Progenitor cell of endocrine pancreas (in vitro differentiated cells): ENCODE measurements at regions not wholly inside any gene's neighbourhood (a gene's known extent, or its start where the extent isn't known, plus 50 kb on each side); places are given as distances from the start of the nearest gene placed in this dataset.

Source experiments
- DNase-seq: peaks from one replicate; pipeline ENCODE4 v3.0.0; 2021; ENCODE audit warnings: low spot score; ENCODE audit not compliant: unreplicated experiment
- H3K27ac Mint-ChIP-seq: 2 replicates; pipeline ENCODE4 v1.8.0; 2021; ENCODE audit warnings: mild to moderate bottlenecking, moderate library complexity, mixed read lengths
- H3K27me3 Mint-ChIP-seq: 2 replicates; pipeline ENCODE4 v1.8.0; 2021; ENCODE audit warnings: mixed read lengths
- H3K36me3 Mint-ChIP-seq: 2 replicates; pipeline ENCODE4 v1.8.0; 2022; ENCODE audit warnings: mixed read lengths; ENCODE audit not compliant: insufficient read depth
- H3K4me1 Mint-ChIP-seq: 2 replicates; pipeline ENCODE4 v1.8.0; 2021; ENCODE audit warnings: low read depth, mixed read lengths
- H3K4me3 Mint-ChIP-seq: 2 replicates; pipeline ENCODE4 v1.8.0; 2021; ENCODE audit warnings: low read depth, mild to moderate bottlenecking, moderate library complexity, mixed read lengths
- H3K9me3 Mint-ChIP-seq: 2 replicates; pipeline ENCODE4 v1.8.0; 2021; ENCODE audit warnings: low read depth, mixed read lengths
- TF ChIP-seq, protein P1 (sequence below): fragments of 200-600 bp; sonication (generic); IDR thresholded peaks from one replicate; pipeline ENCODE4 v1.5.0; 2021; ENCODE audit warnings: antibody characterized with exemption, mild to moderate bottlenecking; ENCODE audit not compliant: unreplicated experiment

DNA sequence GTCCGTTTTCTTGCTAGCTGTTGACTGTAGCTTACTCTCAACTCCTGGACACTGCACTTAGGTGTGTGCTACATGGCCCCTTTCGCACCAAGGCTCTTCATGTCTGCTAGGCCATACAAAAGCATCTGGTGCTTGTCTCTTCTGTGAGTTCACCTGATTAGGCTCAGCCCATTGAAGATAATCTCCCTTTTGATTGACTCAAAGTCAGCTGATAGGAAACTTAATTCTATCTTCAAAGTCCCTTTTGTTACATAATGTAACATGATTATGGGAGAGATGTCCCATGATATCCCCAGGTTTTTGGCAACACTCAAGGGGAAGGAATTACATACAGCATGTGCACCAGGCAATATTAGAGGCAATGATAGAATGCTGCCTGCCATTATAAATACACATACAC, 263.0 kb upstream of the JAG1 start:
- TF ChIP-seq, protein P1, sequence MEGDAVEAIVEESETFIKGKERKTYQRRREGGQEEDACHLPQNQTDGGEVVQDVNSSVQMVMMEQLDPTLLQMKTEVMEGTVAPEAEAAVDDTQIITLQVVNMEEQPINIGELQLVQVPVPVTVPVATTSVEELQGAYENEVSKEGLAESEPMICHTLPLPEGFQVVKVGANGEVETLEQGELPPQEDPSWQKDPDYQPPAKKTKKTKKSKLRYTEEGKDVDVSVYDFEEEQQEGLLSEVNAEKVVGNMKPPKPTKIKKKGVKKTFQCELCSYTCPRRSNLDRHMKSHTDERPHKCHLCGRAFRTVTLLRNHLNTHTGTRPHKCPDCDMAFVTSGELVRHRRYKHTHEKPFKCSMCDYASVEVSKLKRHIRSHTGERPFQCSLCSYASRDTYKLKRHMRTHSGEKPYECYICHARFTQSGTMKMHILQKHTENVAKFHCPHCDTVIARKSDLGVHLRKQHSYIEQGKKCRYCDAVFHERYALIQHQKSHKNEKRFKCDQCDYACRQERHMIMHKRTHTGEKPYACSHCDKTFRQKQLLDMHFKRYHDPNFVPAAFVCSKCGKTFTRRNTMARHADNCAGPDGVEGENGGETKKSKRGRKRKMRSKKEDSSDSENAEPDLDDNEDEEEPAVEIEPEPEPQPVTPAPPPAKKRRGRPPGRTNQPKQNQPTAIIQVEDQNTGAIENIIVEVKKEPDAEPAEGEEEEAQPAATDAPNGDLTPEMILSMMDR: no peak
- Mint-ChIP-seq H3K4me3 (no peak overlapping the region), H3K27me3 (no peaks in the 10 kb centered on the region), H3K9me3 (peaks cover 6% of the 10 kb centered on the region), H3K27ac (no peak overlapping the region), H3K4me1 (peaks cover 4% of the 10 kb centered on the region), H3K36me3 (no peaks in the 10 kb centered on the region)
- no peak for DNase-seq

DNA sequence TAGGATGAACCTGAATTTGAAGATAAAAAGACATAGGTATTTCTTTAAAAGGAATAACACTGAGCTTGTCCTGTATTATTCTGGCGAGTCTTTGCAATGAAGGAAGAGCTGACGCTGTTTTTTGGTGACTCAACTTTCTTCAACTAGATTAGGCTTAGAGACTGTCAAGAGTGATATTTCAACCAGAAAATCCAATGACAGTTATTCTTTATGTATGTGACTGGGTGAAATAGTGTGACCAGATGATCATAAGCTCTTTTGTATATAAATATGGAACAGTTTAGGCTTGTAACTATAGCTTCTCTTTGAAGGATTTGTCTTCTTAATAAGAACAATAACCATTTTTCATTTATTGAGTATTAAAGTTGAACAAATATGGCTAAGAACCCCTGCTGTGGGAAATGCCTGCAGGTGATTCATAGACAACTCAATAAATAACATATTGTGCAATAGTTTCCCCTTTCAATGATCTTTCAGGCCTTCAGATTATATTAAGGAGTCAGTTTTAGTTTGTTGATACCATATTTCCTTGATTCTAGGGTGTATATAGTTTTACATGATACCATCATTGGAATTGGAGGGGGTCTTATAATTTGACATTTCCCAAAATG, 265.6 kb upstream of the JAG1 start:
- Mint-ChIP-seq H3K27ac (no peak overlapping the region), H3K27me3 (no peaks in the 10 kb centered on the region), H3K4me1 (peaks cover 7% of the 10 kb centered on the region), H3K36me3 (no peaks in the 10 kb centered on the region), H3K9me3 (peaks cover 8% of the 10 kb centered on the region), H3K4me3 (no peak overlapping the region)
- no peak for DNase-seq
- TF ChIP-seq, protein P1: no peak

DNA sequence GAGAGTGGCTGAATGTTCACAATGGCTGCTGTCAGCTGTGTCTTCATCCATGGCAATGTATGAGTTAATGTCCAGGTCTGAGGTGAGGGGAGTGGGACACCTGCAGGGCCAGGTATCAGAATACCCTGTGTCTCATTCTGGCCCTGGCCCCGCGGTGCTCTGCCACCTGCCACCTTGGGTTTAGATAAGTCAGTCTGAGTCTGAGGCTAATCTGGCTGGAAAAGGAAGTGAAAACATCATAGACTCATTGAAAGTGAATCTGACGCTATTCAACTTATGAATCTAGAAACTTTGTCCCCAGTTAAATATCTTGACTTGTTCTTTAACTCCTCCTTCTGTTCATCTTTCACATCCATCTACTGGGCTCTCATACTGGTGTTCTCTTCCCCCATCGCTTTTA, 267.1 kb upstream of the JAG1 start:
- Mint-ChIP-seq H3K4me1 (peaks cover 2% of the 10 kb centered on the region), H3K4me3 (no peak overlapping the region), H3K9me3 (peaks cover 3% of the 10 kb centered on the region), H3K27me3 (no peaks in the 10 kb centered on the region), H3K27ac (no peak overlapping the region), H3K36me3 (no peaks in the 10 kb centered on the region)
- DNase-seq: no peak
- TF ChIP-seq, protein P1: no peak

DNA sequence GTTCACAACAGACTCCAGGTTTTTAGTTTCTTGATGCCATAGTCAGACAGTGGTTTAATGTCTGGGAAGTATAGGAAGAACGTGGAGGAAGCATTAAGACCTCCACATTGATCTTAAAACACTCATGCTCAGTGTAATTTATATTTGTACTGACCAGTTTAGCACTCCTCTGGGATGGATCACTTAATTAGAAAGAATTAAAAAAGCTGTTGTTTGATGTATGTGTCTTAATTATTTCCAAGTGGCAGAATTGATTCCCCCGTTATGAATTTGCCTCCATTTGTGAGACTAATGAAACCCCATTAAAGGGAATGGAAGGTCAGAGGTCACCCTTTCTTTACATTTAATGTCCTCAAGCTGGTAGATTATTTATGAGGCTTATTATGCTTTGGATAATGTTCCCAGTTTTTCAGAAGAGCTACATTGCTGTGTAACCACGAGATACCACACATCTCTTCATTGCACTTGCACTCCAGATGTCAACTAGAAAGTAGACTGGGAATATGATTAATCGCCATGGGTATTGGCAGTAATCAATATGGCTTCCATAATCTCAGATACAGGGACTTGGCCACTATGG, 270.0 kb upstream of the JAG1 start:
- TF ChIP-seq, protein P1: no peak
- H3K4me1 Mint-ChIP-seq: peaks cover 3% of the 10 kb centered on the region
- no peaks in the 10 kb centered on the region for H3K27me3 Mint-ChIP-seq
- H3K36me3 Mint-ChIP-seq: no peaks in the 10 kb centered on the region
- H3K4me3 Mint-ChIP-seq: no peak overlapping the region
- H3K9me3 Mint-ChIP-seq: peaks cover 7% of the 10 kb centered on the region
- no peak for DNase-seq
- no peak overlapping the region for H3K27ac Mint-ChIP-seq

DNA sequence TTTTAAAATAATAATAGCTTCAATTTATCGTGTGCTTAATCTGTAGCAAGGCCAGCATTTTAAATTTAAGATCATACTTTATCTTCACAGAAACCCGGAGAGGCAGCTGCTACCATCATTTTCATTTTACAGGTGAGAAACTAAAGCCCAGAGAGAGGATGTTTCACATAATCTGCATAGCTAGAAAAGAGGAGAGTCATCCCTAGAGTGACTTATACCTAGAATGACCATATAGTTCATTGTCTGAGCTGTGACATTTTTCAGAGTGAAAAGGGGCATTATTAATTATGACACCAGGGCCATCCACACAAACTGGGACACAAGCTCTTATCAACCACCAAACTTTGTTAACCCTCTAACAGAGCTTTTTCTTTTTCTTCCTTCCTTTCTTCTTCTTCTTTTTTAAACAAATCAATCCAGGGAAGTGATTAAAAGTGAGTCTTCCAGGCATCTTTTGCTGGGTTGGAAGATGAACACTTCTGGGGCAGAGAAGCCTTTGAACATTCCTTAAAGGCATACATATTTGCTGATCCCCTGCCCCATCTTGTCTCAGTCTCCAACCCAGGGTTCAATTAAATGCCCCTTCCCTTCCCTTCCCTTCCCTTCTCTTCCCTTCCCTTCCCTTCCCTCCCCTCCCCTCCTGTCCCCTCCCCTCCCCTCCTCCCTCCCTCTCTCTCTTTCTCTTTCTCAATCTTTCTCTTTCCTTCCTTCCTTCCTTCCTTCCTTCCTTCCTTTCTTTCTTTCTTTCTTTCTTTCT, 272.5 kb upstream of the JAG1 start:
- H3K27me3 Mint-ChIP-seq: no peaks in the 10 kb centered on the region
- H3K4me1 Mint-ChIP-seq: peaks cover 23% of the 10 kb centered on the region
- H3K4me3 Mint-ChIP-seq: no peak overlapping the region
- TF ChIP-seq, protein P1: no peak
- DNase-seq: no peak
- no peak overlapping the region for H3K27ac Mint-ChIP-seq
- no peaks in the 10 kb centered on the region for H3K36me3 Mint-ChIP-seq
- peaks cover 10% of the 10 kb centered on the region for H3K9me3 Mint-ChIP-seq
